Activated T-cell treated with anti-CD3 and anti-CD28 coated beads, Interleukin-2, amount 50 U/mL, for 1 hour (primary cell): ENCODE measurements at regions not wholly inside any gene's neighbourhood (a gene's known extent, or its start where the extent isn't known, plus 50 kb on each side); places are given as distances from the start of the nearest gene placed in this dataset.
"Not testable (repeated sequence)": the region's sequence is repeated elsewhere in the genome, so short reads cannot be mapped to it uniquely, and the experiment has no call there.

Experiments used
- DNase-seq: peaks from one replicate; pipeline ENCODE4 v3.0.0-alpha.2; 2020

DNA sequence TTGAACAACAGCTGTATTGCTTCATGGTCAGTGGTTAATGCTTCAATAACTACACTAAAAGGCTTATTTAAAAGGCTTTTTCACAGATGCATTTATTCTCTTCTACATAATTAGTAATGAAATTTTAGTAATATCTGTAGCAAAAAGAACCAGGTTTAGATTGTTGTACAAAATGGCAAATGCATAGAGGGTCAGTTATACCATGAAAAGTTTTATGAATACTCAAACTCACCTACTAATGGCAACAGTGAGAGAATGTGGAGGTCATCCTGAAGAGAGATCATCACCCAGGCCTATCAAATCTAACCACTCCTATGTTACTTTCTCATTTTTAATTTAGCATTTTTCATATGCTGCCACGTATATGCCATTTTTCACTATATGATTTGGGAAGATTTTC lies 444.3 kb upstream of the CDH9 start:
- no peak for DNase-seq

DNA sequence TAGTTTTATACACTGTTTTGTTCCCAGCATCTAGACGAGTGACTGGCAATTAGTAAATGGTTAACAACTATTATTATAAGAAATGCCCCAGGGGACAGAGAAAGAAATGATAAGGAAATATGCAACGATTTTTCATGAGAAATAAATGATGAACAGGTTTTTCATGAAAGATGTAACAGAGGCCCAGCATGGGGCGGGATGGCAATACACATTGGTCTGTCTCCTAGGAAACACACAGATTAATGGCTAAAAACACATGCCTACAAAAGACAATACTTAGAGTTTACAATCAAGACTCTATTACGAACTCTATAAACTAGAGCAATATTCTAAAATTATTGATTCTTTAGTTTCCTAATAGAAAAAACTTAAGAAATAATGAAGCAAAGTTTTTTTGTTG lies 441.5 kb upstream of the CDH9 start:
- DNase-seq: no peak

DNA sequence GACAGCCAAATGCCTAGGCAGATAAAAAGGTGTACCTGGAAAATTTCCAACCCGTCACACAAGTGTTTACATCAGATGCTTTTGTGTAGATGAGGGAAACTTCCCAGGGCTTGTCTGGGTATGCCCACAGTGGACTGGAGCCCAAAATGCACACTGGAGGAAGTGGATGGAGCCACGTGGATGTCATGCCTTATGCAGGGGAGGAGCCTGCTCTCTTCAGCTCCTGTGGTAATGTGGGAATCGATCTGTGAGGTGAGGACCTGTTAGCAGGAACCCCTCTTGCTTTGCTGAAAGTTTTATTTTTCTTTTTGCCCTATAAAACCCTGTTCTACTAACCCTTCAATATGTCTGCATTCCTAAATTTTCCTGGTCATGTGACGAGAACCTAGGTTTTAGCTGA lies 439.2 kb upstream of the CDH9 start:
- no peak for DNase-seq

DNA sequence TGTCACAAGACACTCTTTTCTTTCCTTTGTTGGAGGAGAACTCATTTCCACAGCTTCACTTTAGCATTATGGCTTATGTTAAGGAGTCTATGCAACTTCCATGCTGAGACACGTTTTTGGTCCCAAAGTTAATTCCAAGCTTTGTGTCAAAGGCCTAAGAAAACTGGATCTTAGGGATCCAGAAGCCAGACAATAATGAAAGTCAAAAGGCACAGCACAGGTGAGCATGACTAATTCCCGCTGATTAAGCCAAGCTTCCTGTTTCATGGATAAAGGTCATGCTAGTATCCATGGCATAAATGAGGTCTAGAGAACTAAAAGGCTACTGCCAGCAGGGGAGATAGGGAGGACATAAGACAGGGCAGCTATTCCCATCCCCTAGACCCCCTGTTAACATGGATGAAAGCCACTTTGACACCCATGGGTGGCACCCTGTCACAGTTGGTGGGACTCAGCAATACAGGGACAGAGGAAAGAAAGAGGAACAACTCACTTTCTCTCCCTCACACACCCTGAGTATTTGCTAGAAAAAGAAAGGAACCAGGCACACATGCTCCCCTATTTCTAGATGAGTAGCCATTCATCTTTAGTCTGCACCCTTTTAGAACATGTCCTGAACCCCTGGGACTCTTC lies 438.1 kb upstream of the CDH9 start:
- no peak for DNase-seq

DNA sequence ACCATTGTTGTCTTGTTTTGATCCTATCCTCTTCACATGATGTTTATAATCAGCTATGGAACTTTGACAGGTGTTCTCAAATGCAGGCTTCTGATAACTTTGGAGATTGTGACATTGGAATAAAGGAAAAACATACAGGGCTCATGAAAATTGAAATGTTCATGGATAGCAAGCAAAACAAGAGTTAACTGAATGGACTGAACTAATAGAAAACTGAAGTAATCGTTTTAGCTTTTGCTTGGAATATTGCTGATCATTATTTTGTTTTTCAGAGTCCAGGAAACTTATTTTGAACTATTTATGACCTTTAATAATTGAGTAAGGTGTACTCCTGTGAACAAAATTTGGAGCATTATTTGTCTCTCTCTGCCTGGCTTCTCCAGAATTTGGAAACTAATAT lies 436.7 kb upstream of the CDH9 start:
- no peak for DNase-seq

DNA sequence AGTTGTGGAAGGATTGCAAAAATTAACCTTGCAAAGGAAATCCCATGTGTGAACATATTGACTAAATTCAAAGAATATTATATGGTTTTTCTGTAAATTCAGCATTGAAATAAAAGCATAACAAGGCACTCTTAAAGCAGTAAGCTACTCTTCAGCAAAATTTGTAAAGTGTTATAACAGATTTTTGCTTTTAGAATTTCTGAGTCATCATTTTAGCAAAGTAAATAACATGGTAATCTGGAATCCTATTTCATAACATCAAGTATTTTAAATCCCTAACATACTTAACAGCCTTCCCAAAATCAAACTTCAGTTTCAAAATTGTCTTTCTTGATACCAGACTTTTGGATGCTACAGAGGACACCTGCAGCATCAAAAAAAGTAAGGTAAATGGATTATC lies 436.0 kb upstream of the CDH9 start:
- DNase-seq: no peak

DNA sequence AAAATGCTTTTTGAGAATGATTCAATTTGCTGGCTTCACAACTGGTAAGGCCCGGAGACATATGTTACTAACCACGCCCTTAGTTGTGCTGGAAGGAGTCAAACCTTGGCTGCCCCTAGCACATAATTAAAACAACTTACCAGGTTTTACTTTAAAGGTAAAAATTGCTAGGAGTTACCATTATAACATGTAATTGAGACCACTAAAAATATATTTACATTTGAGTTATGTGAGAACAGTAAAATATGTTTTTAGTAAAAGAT lies 435.6 kb upstream of the CDH9 start:
- no peak for DNase-seq

DNA sequence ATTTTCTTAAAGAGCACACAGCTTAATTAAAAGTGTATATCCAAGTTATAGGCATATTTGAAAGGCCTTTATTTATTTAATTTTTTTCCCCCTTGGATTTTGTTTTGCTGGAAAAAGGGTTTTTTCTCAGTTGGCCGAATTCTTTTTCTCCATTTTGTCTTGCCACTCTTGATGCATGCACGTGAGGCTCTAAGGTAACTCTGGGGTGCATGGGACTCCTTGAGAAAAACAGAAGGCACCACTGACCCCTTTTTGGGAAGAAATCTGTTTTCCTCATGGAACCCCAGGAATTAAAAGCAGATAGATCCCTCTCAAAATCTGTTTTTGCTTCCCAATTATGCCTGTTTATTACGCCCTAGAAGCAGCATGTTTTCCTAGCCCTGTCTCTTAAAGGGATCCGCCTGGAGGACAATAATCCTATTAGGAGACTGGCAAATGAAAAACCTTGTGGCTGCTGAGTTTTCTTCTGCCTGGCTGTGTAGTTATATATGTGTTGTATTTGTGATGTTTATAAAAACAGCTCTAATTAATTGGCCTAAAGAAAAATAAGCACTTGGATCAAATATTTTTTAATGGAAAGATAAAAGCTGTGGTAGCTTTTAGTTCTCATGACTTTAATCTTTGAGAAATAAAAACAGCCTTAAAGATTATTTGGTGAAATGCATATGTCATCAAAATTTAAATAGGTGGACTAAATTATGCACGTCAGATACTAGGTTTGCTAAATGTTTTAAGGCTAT lies 435.1 kb upstream of the CDH9 start:
- no peak for DNase-seq

DNA sequence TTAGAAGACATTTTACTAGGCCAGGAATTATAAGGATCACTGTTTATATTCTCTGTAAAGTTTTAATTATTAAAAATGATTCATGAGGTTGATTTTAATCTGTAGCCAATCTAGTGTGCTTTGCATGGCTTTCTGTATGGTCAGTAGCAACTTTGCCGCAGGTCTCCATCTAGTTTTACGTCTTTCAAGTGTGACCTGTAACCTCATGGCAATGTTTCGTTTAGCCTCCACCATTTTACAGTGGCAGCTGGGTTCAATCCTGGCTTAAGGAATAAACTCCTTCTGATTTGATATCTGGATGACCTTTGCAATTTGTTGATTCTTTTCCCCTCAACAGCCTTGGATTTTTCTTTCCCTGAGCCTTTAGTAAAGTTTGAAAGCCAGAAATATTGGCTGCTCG lies 434.5 kb upstream of the CDH9 start:
- DNase-seq: no peak

DNA sequence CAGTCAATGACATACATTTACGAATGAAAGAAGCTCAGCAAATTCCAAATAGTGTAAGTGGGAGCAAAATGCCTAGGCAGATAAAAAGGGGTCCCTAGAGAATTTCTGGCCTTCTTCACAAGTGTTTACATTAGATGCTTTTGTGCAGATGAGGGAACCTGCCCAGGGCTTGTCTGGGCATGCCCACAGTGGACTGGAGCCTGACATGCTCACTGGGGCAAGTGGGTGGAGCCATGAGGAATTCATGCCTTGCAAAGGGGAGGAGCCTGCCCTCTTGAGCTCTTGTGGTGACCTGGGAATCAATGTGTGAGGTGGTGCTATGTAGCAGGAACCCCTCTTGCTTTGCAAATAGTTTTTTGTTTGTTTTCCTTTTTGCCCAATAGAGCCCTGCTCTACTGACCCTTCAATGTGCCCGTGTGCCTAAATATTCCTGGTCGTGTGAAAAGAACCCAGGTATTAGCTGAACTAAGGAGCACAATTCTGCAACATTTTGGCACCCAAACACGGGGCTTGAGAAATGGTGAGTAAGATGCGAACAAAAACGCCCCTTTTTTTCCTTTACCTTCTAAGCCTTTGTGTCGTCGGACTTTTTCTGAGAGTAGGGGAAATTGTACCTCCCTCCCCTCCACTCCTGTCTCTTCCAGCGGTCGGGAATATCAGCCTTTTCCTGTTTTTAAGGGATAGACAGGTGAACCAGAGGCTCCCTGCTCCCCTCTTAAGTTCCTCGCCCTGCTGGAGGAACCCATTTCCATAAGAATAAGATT lies 433.8 kb upstream of the CDH9 start:
- DNase-seq: no peak

DNA sequence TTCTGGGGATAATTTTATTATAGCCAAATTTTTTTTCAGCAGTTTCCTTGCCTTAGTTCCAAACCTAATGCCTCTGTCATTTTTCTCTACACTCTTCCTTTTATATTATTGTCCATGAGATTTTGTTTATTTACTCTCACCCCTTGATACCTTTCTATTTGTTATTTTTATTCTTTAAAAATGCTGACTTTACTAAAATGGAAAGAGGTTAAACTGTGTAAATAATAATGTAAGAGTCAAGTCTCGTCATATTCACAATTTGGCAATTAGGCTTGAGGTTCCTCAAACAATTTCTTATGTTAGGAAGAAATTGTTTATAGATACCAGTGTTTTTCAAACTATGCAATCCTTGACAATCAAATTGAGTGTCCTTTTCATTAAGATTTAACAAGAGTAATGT lies 428.6 kb upstream of the CDH9 start:
- no peak for DNase-seq

DNA sequence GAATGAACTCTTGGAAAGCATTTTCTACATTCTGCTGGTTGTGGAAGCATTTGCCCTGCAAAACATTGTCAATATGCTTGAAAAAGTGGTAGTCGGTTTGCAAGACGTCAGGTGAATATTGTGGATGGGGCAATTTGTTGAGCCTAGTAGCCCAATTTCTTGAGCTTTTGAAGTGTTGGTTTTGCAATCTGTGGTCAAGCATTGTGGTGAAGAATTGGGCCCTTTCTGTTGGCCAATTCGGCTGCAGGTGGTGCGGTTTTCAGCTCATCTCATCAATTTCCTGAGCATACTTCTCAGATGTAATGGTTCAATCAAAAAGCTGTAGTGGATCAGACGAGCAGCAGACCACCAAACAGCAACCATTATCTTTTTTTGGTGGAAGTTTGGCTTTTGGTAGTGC lies 426.8 kb upstream of the CDH9 start:
- DNase-seq: no peak

DNA sequence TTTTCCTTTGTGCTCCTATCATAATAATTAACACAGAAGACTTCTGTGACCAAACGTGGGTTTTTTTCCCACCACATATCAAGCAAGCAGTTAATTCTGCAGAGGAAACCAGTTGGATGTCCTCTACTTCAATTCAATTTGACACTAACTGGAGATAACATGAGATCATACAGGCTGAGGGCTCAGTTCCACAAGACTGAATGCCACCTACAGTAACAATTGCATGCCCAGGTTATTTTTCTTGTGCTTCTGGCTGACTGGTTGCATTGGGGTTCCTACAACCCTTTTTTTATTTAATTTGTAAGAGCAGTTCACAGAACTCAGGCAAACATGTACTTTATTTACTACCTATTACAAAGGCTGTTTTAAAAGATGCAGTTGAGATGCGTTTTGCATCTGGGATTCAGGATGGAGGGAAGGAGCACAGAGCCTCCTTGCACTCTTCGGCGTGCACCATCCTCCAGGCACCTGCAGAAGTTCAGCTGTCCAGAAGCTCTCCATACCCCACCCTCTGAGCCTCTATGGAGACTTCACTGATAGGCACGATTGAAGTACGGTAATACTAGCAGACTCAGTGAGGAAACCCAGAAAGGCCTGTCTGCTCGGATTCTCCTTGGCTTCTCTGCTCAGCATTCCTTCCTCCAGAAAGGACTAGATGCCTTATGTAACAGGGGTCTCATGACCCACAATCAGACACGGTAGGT lies 425.2 kb upstream of the CDH9 start:
- no peak for DNase-seq

DNA sequence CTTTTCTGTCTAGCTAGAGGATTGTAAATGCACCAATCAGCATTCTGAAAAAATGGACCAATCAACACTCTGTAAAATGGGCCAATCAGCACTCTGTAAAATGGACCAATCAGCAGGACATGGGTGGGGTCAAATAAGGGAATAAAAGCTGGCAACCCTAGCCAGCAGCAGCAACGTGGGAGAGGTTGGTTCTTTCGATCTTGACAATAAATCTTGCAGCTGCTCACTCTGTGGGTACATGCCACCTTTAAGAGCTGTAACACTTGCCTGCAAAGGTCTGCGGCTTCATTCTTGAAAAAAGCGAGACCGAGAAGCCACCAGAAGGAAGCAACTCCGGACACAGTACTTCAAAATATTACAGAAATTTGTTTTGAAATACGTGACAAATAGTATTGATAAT lies 424.6 kb upstream of the CDH9 start:
- no peak for DNase-seq

DNA sequence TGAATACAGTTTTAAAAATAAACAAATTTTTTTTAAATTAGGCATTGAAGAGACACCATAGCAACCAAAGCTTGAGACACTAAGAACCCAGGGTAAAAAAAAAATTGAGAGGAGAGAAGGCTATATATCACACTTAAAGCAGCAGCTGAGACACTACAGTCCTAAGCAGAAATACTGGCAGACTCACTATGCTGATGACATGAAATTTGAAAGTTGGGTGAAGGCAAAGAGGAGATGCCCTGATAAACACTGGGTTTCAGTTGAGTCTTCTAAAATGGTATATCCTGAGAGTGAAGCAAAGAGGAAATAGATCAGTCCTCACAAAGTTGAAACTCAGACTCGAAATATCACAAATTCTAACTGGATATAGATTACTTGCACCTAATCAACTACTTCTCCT lies 419.9 kb upstream of the CDH9 start:
- no peak for DNase-seq

DNA sequence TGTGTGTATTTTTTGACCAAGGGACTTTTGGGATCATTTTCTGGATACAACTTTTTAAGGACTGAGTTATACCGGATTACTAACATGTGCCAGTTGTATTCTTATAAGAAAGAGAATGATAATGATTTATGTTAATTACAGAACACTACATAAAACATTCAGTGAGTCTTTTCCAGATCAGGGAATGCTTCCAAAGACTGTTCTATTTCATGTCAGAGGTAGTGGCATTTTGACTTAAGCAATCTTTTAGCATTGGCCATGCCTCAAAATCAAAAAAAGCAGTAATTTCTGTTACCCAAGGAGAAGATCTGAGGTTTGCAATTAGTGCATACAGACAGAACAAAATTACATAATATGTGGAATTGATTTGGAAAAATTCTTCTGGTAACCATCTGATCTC lies 413.0 kb upstream of the CDH9 start:
- no peak for DNase-seq

DNA sequence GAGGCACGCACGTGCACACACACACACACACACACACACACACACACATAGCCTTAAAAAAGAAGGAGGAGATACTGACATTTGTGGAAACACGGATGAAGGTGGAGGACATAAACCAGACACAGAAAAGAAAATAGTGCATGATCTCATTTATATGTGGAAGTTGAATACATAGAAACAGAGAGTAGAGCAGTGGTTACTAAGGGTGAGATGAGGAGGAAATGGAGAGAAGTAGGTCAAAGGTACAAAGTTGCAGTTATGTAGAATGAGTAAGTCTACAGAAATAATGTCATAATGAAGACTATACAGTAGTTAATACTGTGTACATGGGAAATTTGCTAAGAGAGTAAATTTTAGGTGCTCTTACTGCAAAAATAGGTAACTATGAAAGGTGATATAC lies 412.2 kb upstream of the CDH9 start:
- DNase-seq: no peak

DNA sequence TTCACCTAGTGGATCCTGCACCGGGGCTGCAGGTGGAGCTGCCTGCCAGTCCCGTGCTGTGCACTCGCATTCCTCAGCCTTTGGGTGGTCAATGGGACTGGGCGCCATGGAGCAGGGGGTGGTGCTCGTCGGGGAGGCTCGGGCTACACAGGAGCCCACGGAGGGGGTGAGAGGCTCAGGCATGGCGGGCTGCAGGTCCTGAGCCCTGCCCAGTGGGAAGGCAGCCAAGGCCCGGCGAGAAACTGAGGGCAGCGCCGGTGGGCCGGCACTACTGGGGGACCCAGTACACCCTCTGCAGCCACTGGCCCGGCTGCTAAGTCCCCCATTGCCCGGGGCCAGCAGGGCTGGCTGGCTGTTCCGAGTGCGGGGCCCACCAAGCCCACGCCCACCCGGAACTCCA lies 401.0 kb upstream of the CDH9 start:
- not testable (repeated sequence) for DNase-seq

DNA sequence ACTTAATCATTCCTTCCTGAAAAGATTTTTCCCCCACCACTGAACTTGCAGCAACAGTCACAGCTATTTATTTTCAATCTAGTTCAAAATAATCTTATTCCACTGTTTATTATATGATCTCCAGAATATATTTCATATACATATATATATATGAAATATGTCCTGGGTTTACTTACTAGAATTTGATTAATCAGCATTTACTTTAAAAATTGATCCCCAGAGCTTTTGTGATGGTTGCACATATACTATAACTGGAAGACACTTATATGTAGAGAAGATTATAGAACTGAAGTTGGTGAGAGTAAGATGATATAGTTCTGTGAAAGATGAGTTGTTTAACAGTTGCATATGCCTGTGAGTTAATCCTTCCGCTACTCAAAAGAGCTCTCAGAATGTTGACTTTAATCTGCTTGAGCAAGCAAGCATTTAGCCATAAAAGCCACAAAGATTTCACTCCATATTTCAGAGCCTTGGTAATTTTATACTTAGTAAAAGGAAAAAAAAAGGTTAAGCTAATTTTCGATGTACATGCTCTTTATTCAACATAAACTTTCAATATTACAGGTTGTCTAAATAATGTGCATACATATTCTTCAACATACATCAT lies 399.3 kb upstream of the CDH9 start:
- no peak for DNase-seq

DNA sequence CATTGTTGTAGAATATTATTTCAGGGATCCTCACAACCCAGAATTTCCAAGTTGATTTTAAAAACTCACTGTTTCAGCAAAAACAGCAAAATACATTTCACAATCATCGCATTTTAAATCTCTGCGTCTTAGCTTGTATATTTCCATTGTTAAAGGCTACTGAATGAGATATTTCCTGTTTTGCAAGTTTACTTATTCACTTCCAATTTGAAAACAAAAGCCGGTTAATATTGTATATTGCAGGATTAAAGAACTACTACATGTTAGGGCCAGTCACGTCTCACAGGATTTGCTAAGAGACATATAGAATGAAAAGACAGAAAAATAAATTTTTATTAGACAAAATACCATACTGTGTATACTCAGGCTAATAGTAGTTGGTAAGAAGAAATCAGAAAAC lies 395.9 kb upstream of the CDH9 start:
- DNase-seq: no peak

DNA sequence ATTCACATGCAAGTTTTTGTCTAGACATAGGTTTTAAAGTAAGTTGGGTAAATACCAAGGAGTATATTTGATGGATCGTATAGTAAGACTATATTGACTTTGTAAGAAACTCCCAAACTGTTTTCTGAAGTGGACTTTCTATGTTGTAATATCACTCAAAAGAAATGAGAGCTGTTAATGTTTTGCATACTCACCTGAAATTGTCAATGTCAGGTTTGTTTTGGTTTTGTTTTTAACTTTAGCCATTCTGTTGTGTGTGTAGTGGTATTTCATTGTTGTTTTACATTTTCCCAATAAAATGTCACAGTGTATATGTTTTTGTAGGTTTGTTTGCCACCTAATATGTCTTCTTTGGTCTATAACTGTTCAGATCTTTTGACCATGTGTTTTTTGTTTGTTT lies 375.7 kb upstream of the CDH9 start:
- no peak for DNase-seq

DNA sequence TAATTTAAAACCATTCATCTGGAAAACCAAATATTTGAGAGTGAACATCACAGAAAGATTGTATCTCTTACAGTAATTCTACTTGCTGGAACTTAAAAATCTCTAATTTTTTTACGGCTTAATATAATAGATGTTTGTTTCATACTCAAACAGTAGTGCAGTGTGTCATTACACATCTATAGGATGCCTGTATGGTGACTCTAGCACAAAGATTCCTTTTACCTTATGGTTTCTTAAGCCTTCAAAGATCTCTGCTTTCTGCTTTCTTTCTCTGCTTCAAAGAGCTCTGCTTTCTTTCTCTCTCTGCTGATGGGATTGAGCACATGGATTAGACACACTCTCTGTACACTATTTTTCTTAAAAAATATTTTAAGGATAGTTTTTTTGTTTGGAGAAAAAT lies 374.0 kb upstream of the CDH9 start:
- DNase-seq: no peak

DNA sequence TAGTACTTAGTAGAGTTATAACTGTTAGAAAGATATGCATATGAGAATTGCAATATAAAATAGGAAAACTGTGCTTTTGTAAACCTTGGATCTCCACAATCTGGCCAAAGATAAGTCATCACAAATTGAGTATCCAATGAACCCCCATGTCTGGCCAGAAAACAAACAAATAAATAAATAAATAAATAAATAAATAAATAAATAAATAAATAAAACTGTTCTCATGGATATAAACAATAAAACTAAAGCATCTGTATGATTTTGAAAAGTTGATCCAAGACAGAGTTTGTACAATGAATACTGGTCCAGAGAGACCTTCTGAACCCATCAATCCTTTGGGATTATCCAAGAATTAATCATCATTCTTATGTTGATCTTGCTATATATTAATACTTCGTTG lies 367.6 kb upstream of the CDH9 start:
- DNase-seq: no peak
